ENCODE measurements at regions not wholly inside any gene's neighbourhood (a gene's known extent, or its start where the extent isn't known, plus 50 kb on each side); places are given as distances from the start of the nearest gene placed in this dataset.

DNA sequence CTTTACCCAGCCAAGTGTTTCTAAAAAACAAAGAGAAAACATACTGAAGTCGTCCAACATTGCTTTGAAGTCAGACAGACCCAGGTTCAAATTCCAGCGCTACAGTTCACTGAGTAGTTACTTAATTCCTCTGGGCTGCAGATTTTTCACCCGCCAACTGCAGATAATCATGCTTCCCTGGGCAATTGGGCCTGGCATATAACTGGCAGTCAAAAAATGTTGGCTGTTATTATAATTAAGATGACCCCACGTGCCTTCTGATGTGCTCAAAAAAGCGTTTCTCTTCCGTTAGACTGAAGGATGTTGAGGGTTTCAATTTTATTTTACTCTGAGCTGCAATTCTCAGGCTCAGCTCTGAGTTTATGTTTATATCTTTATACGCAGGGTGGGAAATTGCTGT is 156.1 kb upstream of the CITED2 start:
- Histone ChIP-seq H3K27me3 (replicated peaks; ENCODE audit: insufficient read depth) (no peaks in the 10 kb centered on the region), H3K27ac (no peak overlapping the region), H3K9me3 (no peaks in the 10 kb centered on the region), H3K36me3 (no peaks in the 10 kb centered on the region), H3K4me1 (replicated peaks) (peaks cover 5% of the 10 kb centered on the region), H3K4me3 (no peak overlapping the region)
- DNase-seq (ENCODE audit: low spot score): no peak
- 84% methylated on average over 7 of the region's 7 CpGs for WGBS
- no peak for TF ChIP-seq POLR2A (IDR thresholded peaks at IDR 0.05)
- TF ChIP-seq, protein P1, sequence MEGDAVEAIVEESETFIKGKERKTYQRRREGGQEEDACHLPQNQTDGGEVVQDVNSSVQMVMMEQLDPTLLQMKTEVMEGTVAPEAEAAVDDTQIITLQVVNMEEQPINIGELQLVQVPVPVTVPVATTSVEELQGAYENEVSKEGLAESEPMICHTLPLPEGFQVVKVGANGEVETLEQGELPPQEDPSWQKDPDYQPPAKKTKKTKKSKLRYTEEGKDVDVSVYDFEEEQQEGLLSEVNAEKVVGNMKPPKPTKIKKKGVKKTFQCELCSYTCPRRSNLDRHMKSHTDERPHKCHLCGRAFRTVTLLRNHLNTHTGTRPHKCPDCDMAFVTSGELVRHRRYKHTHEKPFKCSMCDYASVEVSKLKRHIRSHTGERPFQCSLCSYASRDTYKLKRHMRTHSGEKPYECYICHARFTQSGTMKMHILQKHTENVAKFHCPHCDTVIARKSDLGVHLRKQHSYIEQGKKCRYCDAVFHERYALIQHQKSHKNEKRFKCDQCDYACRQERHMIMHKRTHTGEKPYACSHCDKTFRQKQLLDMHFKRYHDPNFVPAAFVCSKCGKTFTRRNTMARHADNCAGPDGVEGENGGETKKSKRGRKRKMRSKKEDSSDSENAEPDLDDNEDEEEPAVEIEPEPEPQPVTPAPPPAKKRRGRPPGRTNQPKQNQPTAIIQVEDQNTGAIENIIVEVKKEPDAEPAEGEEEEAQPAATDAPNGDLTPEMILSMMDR (IDR thresholded peaks at IDR 0.05): no peak
- no peak for TF ChIP-seq POLR2AphosphoS5 (IDR thresholded peaks at IDR 0.05)
- intact Hi-C loops (cut with DNase I): no loop called here

DNA sequence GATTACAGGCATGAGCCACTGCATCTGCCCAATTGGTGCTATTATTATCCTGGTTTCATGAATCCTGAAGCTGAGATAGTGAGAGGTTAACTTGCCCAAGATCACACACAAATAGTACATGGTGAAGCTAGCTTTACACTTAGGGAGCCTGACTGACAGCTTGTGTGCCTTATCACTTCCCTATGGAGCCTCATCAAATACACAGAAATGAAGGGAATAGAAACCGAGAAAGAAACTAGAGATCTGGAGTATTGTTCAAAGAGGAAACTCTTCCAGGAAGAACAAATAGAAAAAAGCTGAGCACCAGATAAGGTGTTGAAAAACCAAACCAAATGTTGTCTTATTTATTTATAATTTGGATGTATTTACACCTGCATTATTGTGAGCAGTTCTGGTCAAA is 155.0 kb upstream of the CITED2 start:
- intact Hi-C loops (cut with DNase I): no loop called here
- H3K4me3 ChIP-seq: no peak overlapping the region
- DNase-seq (ENCODE audit: low spot score): no peak
- H3K27me3 ChIP-seq (replicated peaks; ENCODE audit: insufficient read depth): no peaks in the 10 kb centered on the region
- H3K4me1 ChIP-seq (replicated peaks): peaks cover 5% of the 10 kb centered on the region
- no peaks in the 10 kb centered on the region for H3K36me3 ChIP-seq
- no peak overlapping the region for H3K27ac ChIP-seq
- WGBS: 86% methylated on average over 1 of the region's 1 CpG
- no peaks in the 10 kb centered on the region for H3K9me3 ChIP-seq
- TF ChIP-seq POLR2A (IDR thresholded peaks at IDR 0.05) (no peak), POLR2AphosphoS5 (IDR thresholded peaks at IDR 0.05) (no peak)
- TF ChIP-seq, protein P1 (IDR thresholded peaks at IDR 0.05): no peak

DNA sequence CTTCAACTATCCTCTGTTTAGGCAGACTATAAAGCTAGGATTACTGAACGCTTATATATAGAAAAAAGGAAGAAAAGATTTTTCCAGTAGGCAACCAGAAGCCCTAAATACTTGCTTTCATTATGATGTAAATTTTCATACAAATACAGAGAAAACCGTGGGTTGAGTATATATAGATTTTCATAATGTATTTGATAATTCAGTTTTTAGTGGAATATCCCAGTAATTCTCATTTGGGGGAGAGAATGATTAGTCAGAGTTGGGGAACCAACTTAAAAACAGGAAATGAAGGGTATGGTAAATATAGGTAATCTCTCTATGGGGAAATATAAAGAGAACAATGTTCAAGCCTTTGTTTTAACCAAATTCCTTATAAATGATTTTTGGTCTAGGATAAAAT is 154.0 kb upstream of the CITED2 start:
- Histone ChIP-seq H3K4me1 (replicated peaks) (no peaks in the 10 kb centered on the region), H3K27me3 (replicated peaks; ENCODE audit: insufficient read depth) (no peaks in the 10 kb centered on the region), H3K36me3 (no peaks in the 10 kb centered on the region), H3K4me3 (no peak overlapping the region), H3K9me3 (no peaks in the 10 kb centered on the region), H3K27ac (no peak overlapping the region)
- no peak for DNase-seq (ENCODE audit: low spot score)
- 88% methylated on average over 2 of the region's 2 CpGs for WGBS
- intact Hi-C loops (cut with DNase I): no loop called here
- TF ChIP-seq, protein P1 (IDR thresholded peaks at IDR 0.05): no peak
- no peak for TF ChIP-seq POLR2A (IDR thresholded peaks at IDR 0.05)
- TF ChIP-seq POLR2AphosphoS5 (IDR thresholded peaks at IDR 0.05): no peak

DNA sequence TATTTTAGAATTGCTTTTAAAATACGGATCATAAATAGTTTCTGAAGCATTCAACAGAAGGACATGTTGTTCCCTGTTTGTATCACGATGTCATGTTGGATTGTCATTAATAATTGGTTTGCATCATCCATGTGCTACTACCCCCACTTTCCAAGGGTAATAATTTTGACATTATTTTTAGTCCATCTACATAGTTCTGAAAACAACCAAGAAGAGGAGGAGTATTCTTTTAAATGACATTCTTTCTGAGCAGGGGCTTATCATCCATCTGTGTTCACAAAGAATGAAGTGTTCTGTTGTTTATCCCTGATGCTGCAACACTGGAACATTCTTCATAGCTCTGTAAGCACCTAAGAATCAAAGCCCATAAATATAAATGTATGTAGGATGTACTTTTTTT is 151.0 kb upstream of the CITED2 start:
- TF ChIP-seq POLR2AphosphoS5 (IDR thresholded peaks at IDR 0.05): no peak
- TF ChIP-seq, protein P1 (IDR thresholded peaks at IDR 0.05): no peak
- TF ChIP-seq POLR2A (IDR thresholded peaks at IDR 0.05): no peak
- H3K27ac ChIP-seq: no peak overlapping the region
- no peaks in the 10 kb centered on the region for H3K9me3 ChIP-seq
- no peak for DNase-seq (ENCODE audit: low spot score)
- no peak overlapping the region for H3K4me3 ChIP-seq
- WGBS: 62% methylated on average over 2 of the region's 2 CpGs
- intact Hi-C loops (cut with DNase I): no loop called here
- no peaks in the 10 kb centered on the region for H3K27me3 ChIP-seq (replicated peaks; ENCODE audit: insufficient read depth)
- H3K36me3 ChIP-seq: no peaks in the 10 kb centered on the region
- H3K4me1 ChIP-seq (replicated peaks): no peaks in the 10 kb centered on the region

DNA sequence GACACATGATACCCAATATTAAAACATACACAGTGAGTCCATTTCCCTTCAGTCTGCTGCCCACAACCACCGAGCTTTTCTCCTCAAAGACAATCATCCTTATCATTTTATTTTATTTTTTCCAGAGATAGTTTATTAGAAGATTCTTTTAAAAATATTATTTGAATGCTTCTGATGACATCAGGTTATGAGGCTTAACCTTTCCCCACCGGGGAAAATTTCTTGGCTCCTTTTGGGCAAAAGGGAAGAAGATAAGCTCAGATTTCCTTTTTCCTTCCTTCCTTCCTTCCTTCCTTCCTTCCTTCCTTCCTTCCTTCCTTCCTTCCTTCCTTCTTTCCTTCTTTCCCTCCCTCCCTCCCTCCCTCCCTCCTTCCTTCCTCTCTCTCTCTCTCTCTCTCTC is 149.5 kb upstream of the CITED2 start:
- Histone ChIP-seq H3K4me3 (no peak overlapping the region), H3K27me3 (replicated peaks; ENCODE audit: insufficient read depth) (no peaks in the 10 kb centered on the region), H3K36me3 (no peaks in the 10 kb centered on the region), H3K4me1 (replicated peaks) (no peaks in the 10 kb centered on the region), H3K9me3 (no peaks in the 10 kb centered on the region), H3K27ac (no peak overlapping the region)
- no peak for TF ChIP-seq POLR2AphosphoS5 (IDR thresholded peaks at IDR 0.05)
- no peak for TF ChIP-seq POLR2A (IDR thresholded peaks at IDR 0.05)
- intact Hi-C loops (cut with DNase I): no loop called here
- 89% methylated on average over 2 of the region's 2 CpGs for WGBS
- DNase-seq (ENCODE audit: low spot score): no peak
